HG03064 (cell line): ENCODE measurements at regions not wholly inside any gene's neighbourhood (a gene's known extent, or its start where the extent isn't known, plus 50 kb on each side); places are given as distances from the start of the nearest gene placed in this dataset.

Source experiments
- ATAC-seq: cut with Tn5 transposase; IDR thresholded peaks from one replicate; pipeline ENCODE4 v1.9.1; 2021; ENCODE audit warnings: low read depth; ENCODE audit not compliant: unreplicated experiment

GRCh38 chr18:73487966-73488365, 620.2 kb upstream of the NETO1 start:
- no peak for ATAC-seq

GRCh38 chr18:73485166-73485565, 617.4 kb upstream of the NETO1 start:
- ATAC-seq = no peak

- ATAC-seq = no peak
These were observed 615.1 kb upstream of the NETO1 start for GRCh38 chr18:73482901-73483300.

- ATAC-seq = no peak
These were observed 611.7 kb upstream of the NETO1 start for GRCh38 chr18:73479477-73479876.

GRCh38 chr18:73478191-73478590, 610.4 kb upstream of the NETO1 start:
- ATAC-seq = no peak

GRCh38 chr18:73476031-73476430, 608.2 kb upstream of the NETO1 start:
- ATAC-seq = no peak

GRCh38 chr18:73462092-73462491, 594.3 kb upstream of the NETO1 start:
- ATAC-seq = no peak

GRCh38 chr18:73461780-73462059, 593.9 kb upstream of the NETO1 start:
- ATAC-seq = no peak

- ATAC-seq = no peak
These were observed 593.4 kb upstream of the NETO1 start for GRCh38 chr18:73461038-73461779.

GRCh38 chr18:73458186-73458964, 590.6 kb upstream of the NETO1 start:
- ATAC-seq = no peak

GRCh38 chr18:73456643-73457042, 588.9 kb upstream of the NETO1 start:
- ATAC-seq = no peak

- ATAC-seq = no peak
These were observed 585.1 kb upstream of the NETO1 start for GRCh38 chr18:73452866-73453265.

GRCh38 chr18:73446502-73446901, 578.7 kb upstream of the NETO1 start:
- ATAC-seq = no peak

- ATAC-seq = no peak
These were observed 563.8 kb upstream of the NETO1 start for GRCh38 chr18:73431620-73432019.

- ATAC-seq = no peak
These were observed 553.2 kb upstream of the NETO1 start for GRCh38 chr18:73421010-73421409.

GRCh38 chr18:73419531-73419930, 551.7 kb upstream of the NETO1 start:
- no peak for ATAC-seq

GRCh38 chr18:73414598-73414997, 546.8 kb upstream of the NETO1 start:
- ATAC-seq = no peak

GRCh38 chr18:73414069-73414468, 546.3 kb upstream of the NETO1 start:
- ATAC-seq = no peak

GRCh38 chr18:73409242-73409641, 541.5 kb upstream of the NETO1 start:
- no peak for ATAC-seq

- ATAC-seq = no peak
These were observed 540.7 kb upstream of the NETO1 start for GRCh38 chr18:73408469-73408868.

- no peak for ATAC-seq
These were observed 539.7 kb upstream of the NETO1 start for GRCh38 chr18:73407506-73407905.

GRCh38 chr18:73384246-73384645, 516.5 kb upstream of the NETO1 start:
- no peak for ATAC-seq
